GM19239 (cell line): ENCODE measurements at regions not wholly inside any gene's neighbourhood (a gene's known extent, or its start where the extent isn't known, plus 50 kb on each side); places are given as distances from the start of the nearest gene placed in this dataset.
"Not testable (repeated sequence)": the region's sequence is repeated elsewhere in the genome, so short reads cannot be mapped to it uniquely, and the experiment has no call there.

Source experiments
- DNase-seq: peaks from one replicate; pipeline ENCODE4 v3.0.0; 2011; ENCODE audit warnings: low spot score; ENCODE audit not compliant: insufficient read length
- FAIRE-seq: peaks from 2 replicates; lab custom pipeline; 2011; peaks lifted over from hg19 to GRCh38; lab: Jason Lieb, UNC

DNA sequence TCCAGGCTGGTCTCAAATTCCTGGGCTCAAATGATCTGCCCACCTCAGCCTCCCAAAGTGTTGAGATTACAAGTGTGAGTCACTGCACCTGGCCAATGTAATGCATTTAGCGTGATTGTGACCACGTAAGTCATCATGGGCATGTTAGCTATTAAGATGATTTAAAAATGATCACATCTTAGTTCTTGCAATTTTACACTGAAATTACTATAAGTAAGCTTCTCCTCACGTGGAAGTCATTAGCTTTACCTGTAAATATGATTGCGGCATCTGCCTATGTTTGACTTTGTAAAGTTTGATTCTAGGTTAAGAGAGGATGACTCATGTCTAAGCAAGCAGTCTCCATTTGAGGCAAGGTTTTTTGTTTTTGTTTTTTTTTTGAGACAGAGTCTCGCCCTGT lies 85.5 kb downstream of the PMAIP1 start:
- FAIRE-seq (no peak), DNase-seq (no peak)

DNA sequence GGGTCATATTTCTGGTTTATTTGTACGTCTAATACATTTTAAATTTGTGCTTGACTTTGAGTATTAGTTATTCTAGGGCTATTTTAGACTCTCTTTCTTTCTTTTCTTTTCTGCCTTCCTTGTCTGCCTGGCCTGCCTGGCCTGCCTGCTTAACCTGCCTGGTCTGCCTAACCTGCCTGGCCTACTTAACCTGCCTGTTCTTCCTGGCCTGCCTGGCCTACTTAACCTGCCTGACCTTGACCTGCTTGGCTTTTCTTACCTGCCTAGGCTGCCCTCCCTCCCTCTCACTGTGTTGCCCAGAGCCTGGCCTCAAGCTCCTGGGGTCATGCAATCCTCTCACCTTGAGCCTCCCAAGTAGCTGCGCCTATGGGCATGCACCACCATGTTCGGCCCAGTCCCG lies 83.7 kb downstream of the PMAIP1 start:
- no peak for FAIRE-seq
- no peak for DNase-seq

DNA sequence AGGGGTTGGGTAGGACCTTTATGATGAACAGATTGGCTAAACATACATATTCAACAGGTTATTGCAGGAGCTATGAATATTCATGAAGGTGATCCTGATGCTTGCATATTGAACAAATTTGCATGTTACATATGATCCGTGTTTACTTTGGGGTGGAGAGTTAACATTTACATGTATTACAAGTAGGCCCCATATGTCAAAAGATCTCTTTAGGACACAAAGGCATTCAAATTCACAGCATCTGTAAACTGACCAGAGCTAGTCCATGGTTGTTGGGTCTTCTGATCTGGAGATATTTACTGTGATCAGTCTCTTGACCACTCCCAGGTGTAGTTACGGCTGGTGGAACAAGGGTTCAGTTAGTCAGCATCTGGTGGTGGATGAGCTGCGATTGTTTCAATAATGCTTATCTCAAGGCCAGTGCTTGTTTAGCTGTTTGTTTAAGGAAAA lies 80.4 kb downstream of the PMAIP1 start:
- FAIRE-seq (no peak), DNase-seq (no peak)

DNA sequence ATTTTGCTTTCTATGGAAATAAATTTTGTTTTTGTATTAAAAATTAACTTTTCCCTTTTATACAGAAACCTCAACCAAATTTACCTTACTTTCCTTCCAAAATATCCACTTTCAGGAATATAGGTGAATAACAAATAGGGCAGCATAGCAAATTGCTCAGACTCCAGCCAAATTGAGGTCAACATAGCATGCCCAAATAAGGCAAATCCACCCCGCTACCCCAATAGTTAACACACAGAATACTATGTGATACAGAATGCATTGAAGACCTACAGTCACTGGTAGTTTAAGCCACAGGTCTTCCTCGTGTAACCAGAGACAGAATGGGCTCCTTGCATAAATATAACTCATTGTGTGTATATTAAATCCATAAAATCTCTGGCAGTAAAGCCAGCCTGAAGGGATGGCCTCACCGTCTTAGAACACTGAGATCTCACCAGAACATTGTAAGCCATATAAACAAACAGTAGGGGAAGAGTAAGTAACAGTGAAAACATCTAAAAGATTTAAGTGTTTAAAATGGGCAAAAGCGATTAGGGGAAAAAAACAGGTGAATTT lies 72.2 kb downstream of the PMAIP1 start:
- no peak for DNase-seq

DNA sequence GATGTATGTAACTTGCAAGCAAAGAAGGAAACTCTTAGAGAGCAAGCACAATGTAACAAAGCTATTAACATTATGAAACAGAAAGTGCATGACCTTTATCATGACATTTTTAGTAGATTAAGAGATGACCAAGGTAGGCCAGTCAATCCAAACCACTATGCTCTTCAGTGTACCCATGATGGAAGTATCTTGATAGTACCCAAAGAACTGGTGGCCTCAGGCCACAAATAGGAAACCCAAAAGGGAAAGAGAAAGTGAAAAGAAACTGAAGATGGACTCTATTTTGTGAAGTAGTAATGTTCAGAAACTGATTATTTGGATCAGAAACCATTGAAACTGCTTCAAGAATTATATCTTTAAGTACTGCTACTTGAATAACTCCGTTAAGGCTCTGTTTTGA lies 71.3 kb downstream of the PMAIP1 start:
- not testable (repeated sequence) for DNase-seq, FAIRE-seq

More for the DNA sequence above, 72.2 kb downstream of the PMAIP1 start:
- peak; percentile 55 for FAIRE-seq

DNA sequence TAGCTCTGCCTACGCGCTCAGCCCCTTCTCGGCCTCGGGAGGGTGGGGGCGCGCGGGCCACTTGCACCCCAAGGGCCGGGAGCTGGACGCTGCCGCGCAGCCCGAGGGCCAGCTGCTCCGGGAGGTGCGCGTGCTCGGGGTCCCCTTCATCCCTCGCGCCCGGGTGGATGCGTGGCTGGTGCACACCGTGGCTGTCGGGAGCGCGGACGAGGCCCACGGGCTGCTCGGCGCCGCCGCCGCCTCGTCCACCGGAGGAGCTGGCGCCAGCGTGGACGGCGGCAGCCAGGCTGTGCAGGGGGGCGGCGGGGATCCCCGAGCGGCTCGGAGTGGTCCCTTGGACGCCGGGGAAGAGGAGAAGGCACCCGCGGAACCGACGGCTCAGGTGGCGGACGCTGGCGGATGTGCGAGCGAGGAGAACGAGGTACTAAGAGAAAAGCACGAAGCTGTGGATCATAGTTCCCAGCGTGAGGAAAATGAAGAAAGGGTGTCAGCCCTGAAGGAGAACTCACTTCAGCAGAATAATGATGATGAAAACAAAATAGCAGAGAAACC lies 69.8 kb downstream of the PMAIP1 start:
- not testable (repeated sequence) for FAIRE-seq, DNase-seq

DNA sequence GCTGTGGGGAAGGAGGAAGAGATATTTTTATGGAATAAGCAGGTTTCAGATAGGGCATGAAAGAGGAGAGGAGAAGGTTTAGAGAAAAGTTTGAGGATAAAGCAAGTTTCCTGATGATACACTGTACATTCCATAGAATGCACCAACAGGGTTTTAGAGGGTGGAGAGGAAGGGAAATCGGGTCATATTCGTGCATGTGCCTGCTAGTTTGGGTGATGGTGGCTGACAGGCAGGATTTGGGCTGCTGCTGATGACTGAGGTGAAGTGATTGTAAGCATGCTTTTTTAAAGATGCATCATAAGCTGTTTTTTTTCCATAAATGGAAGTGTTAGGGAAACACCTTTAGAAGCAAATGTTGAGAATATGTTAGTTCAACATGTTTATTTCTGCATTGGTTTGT lies 68.8 kb downstream of the PMAIP1 start:
- DNase-seq, result no peak
- FAIRE-seq, result no peak

DNA sequence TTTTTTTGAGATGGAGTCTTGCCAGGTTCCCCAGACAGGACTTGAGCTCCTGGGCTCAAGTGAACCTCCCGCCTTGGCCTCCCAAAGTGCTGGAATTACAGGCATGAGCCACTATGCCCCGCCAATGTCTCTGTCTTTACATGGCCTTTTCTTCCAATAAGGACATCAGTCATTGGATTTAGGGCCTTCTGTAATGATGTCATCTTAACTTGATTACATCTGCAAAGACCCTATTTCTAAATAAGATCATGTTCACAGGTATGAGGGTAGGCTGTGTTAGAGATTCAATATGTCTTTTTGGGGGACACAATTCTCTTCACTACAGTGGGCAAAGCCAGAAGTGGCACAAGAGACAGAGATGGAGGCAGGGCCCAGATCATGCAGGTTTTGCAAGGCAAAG lies 68.1 kb downstream of the PMAIP1 start:
- DNase-seq (no peak), FAIRE-seq (no peak)

DNA sequence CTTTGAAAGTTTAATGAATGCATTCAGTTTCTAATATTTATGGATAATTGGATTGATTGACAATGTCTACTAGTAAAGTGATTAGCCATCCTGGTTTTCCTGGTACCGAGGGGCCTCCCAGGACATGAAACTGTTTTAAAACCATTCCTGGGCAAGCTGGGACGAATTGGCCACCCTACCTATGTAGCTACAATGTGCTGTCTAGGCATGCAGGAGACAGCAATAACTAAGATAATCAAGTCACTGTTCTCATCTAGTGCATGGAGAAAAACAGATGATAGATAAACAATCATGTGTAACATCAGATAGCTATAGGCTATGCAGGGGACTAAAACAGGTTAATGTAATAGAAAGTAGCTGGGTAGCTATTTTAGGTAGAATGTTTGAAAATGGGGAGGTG lies 67.1 kb downstream of the PMAIP1 start:
- FAIRE-seq, result no peak
- DNase-seq, result no peak

DNA sequence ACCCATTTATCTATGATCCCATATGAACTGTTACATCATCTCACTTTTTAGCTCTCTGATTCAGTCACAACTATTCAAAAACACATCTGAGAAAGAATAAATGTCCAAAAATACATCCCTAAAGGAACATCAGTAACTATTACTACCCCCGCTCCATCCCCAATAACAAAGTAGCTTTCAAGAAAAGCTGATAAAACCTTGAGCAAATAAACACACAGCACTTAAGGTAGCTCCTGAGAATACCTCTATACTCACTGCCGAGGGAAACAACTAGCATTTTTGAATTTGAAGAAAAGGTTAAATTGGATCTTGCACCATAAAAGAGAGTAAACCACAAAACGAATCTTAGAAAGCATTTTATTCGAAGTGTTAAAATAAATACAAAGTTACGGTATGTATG lies 63.4 kb downstream of the PMAIP1 start:
- FAIRE-seq, result no peak

DNA sequence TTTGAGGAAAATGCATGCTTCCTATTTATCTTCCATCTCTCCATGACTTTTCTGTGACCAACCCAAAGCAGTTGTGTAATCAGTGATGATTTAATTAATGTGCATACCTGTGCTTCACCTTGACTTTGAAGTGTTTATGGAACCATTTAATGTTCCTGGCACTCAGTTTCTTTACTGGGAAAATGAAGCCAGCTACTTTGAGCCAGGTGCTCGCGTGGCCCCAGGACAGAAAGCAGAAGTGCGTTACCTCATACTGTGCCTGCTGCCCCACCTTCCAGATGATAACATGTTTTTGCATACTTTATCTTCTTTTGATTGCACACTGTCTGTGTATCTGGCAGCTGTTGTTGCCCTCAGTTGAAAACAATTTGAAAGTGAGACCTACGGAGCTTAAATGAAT lies 61.3 kb downstream of the PMAIP1 start:
- FAIRE-seq (peak; percentile 94), DNase-seq (peak; percentile 16)

More for the DNA sequence above, 63.4 kb downstream of the PMAIP1 start:
- DNase-seq, result no peak

DNA sequence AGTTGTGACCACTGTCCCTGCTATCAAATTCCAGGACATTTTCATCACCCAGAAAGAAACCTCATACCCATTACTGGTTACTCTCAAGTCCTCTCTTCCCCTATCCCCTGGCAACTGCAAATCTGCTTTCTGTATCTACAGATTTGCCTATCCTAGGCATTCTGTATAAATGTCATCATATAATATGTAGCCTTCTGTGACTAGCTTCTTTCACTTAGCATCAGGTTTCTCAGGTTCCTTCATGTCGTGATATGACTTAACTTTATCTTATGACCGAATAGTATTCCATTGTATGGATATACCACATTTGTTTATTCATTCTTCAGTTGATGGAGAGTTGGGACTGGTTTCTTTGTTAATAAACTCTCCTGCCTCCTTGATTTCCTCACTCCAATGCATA lies 60.5 kb downstream of the PMAIP1 start:
- DNase-seq, result no peak
- peak; percentile 61 for FAIRE-seq

DNA sequence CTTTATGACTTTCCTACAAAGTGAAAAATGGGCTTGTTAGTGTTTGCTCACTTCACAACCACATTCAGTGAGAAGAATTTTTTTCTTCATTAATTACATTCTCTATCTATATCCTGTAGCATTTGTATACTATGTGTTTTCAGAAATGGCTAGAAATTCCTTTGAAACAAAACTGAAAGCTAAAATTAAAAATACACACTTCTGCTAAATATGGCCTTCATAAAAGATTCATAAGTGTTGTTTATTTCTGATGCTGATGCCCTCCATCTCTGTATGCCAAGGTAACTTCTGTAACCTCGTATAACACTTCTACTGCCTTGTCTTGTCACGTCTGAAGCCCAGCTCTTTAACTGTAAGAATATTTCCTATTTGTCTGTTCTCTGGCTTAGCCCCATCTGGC lies 59.8 kb downstream of the PMAIP1 start:
- DNase-seq (no peak), FAIRE-seq (peak; percentile 75)

DNA sequence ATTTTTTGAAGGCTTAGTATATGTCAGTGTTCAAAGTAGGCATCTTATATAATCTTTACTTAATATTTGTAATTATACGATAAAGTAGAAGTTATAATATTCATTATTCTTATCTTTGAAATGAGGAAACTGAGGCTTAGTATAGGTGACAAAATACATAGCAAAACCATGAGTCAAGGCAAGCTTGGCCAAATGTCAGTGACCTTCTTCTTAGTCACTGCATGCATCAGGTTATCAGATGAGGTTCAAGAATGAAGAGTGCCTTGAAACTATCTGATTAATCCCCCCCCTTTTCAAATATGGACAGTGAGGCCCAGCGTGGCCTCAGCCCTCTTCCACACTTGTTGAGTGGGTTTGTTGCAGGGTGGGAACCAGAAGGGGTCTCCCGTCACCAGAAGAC lies 59.3 kb downstream of the PMAIP1 start:
- no peak for DNase-seq
- FAIRE-seq, result no peak

DNA sequence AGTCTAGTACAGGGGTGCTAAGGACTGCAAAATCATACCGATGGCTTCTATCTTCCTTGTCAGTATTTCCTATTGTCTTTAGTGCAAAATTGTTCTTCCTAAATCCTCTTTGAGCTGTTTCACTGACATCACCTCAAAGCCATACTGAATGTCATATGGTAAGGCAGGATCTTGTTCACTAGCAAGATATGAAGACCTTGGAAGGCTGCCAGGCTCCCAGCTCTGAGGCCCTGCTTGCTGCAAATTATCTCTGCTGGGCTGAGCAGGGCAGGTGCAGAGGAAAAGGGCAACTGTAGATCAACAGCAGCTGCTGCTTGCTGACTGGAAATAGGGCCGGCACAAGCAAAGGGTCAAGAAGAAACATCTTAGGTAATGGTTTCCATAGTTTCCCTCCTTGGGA lies 58.2 kb downstream of the PMAIP1 start:
- DNase-seq, result no peak
- FAIRE-seq, result peak; percentile 88

DNA sequence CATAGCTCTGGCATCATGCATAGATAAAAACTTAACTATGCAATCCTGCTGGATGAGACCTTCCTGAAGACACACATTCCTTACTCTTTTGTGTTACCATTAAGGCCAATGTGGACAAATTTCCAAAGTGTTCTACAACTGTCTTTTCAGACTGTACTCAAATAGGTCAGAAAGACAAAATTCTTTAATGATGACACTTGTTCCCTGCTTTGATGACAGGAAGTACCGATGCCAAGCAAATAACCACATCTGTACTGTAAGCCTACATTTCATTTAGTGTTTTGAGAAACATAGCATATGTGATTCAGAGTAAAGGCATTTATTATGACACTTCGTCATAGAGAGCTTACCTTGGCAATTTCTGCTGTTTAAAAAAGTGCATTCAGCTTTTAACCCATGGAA lies 55.0 kb downstream of the PMAIP1 start:
- no peak for DNase-seq
- FAIRE-seq, result no peak

DNA sequence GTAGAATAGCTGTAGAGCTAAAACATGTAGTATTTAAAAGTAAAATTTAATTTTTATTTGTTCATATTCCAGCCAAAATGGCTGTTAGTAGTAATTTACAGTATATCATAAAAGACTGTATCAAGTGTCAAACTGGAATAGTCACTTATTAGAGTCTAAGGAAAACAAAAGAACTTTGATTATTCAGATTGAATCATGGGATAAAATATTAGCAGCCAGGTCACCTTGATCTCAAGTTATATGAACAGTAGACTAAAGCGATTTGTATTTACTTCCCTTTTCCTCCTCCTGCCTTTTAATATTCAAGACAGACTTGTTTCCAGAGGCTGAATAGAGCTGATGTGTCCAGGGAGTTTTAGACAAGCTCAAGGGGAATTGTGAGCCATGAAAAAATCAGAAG lies 54.4 kb downstream of the PMAIP1 start:
- peak; percentile 18 for FAIRE-seq

More for the DNA sequence above, 54.4 kb downstream of the PMAIP1 start:
- no peak for DNase-seq
